Neural cell (in vitro differentiated cells): ENCODE measurements at regions not wholly inside any gene's neighbourhood (a gene's known extent, or its start where the extent isn't known, plus 50 kb on each side); places are given as distances from the start of the nearest gene placed in this dataset.

Source experiments
- H2AFZ ChIP-seq: fragments of 200-600, 300-800 bp; sonication (generic), shearing (Covaris generic); 2 replicates; pipeline ENCODE4 v1.6.0; 2014; ENCODE audit warnings: low read depth, mild to moderate bottlenecking, antibody characterized with exemption, low read length, moderate library complexity
- H3F3A ChIP-seq: fragments of 200-600 bp; shearing (Covaris generic); 2 replicates; pipeline ENCODE4 v1.6.1; 2016; ENCODE audit warnings: mild to moderate bottlenecking, moderate library complexity, mixed read lengths, antibody characterized with exemption, low read length; ENCODE audit not compliant: insufficient read depth, poor library complexity, severe bottlenecking
- H3K27ac ChIP-seq: fragments of 200-600, 300-800 bp; sonication (generic), shearing (Covaris generic); 2 replicates; pipeline ENCODE4 v1.5.1; 2014; ENCODE audit warnings: mild to moderate bottlenecking, low read length, moderate library complexity
- H3K27me3 ChIP-seq: fragments of 300-800, 200-600 bp; sonication (generic), shearing (Covaris generic); 2 replicates; pipeline ENCODE4 v1.6.0; 2014; ENCODE audit warnings: mild to moderate bottlenecking, low read depth, low read length, moderate library complexity; ENCODE audit not compliant: insufficient read depth
- H3K36me3 ChIP-seq: fragments of 300-800, 200-600 bp; sonication (generic), shearing (Covaris generic); 2 replicates; pipeline ENCODE4 v1.5.1; 2014; ENCODE audit warnings: mild to moderate bottlenecking, antibody characterized with exemption, low read length, moderate library complexity; ENCODE audit not compliant: insufficient read depth
- H3K4me2 ChIP-seq: fragments of 300-800, 200-600 bp; sonication (generic), shearing (Covaris generic); 2 replicates; pipeline ENCODE4 v1.6.0; 2014; ENCODE audit warnings: mild to moderate bottlenecking, low read length
- H3K4me3 ChIP-seq: fragments of 300-800, 200-600 bp; sonication (generic), shearing (Covaris generic); 2 replicates; pipeline ENCODE4 v1.5.1; 2014; ENCODE audit warnings: mild to moderate bottlenecking, low read length, moderate library complexity
- H3K79me2 ChIP-seq: fragments of 200-600 bp; shearing (Covaris generic); replicated peaks from 2 replicates; pipeline ENCODE4 v1.6.0; 2014; ENCODE audit warnings: mild to moderate bottlenecking, low read length, moderate library complexity; ENCODE audit not compliant: insufficient read depth
- H3K9ac ChIP-seq: fragments of 300-800, 200-600 bp; sonication (generic), shearing (Covaris generic); 2 replicates; pipeline ENCODE4 v1.6.1; 2016; ENCODE audit warnings: mild to moderate bottlenecking, low read length, mixed read lengths
- H3K9me2 ChIP-seq: fragments of 200-600 bp; shearing (Covaris generic); 2 replicates; pipeline ENCODE4 v1.6.1; 2016; ENCODE audit warnings: mild to moderate bottlenecking, low read length, mixed read lengths; ENCODE audit not compliant: insufficient read depth
- H3K9me3 ChIP-seq: fragments of 200-600, 300-800 bp; sonication (generic), shearing (Covaris generic); 2 replicates; pipeline ENCODE4 v1.6.1; 2016; ENCODE audit warnings: mild to moderate bottlenecking, mixed run types, low read length, moderate library complexity, mixed read lengths
- H4K20me1 ChIP-seq: fragments of 200-600 bp; shearing (Covaris generic); 2 replicates; pipeline ENCODE4 v1.6.1; 2016; ENCODE audit warnings: mild to moderate bottlenecking, mixed run types; ENCODE audit not compliant: insufficient read depth
- EP300 ChIP-seq: fragments of 450-650 bp; conservative IDR thresholded peaks from 2 replicates; pipeline ENCODE4 v1.6.1; 2014; ENCODE audit warnings: antibody characterized with exemption, mild to moderate bottlenecking, moderate library complexity; ENCODE audit not compliant: poor library complexity, severe bottlenecking
- EZH2 ChIP-seq: fragments of 200-600, 300-800 bp; shearing (Covaris generic), sonication (generic); IDR thresholded peaks from 2 replicates; pipeline ENCODE4 v1.6.1; 2014; ENCODE audit warnings: antibody characterized with exemption, low read length, borderline replicate concordance, mild to moderate bottlenecking; ENCODE audit not compliant: insufficient read depth, poor library complexity, severe bottlenecking
- MXI1 ChIP-seq: fragments of 450-650 bp; conservative IDR thresholded peaks from 2 replicates; pipeline ENCODE4 v1.6.1; 2014; ENCODE audit warnings: antibody characterized with exemption, mild to moderate bottlenecking; ENCODE audit not compliant: poor library complexity, severe bottlenecking
- POLR2AphosphoS5 ChIP-seq: IDR thresholded peaks from 2 replicates; pipeline ENCODE4 v1.6.1; 2012
- RAD21 ChIP-seq: fragments of 450-650 bp; conservative IDR thresholded peaks from 2 replicates; pipeline ENCODE4 v1.6.1; 2014; ENCODE audit warnings: antibody characterized with exemption, mild to moderate bottlenecking, moderate library complexity
- SMC3 ChIP-seq: fragments of 450-650 bp; conservative IDR thresholded peaks from 2 replicates; pipeline ENCODE4 v1.6.1; 2014; ENCODE audit warnings: antibody characterized with exemption, mild to moderate bottlenecking, moderate library complexity; ENCODE audit not compliant: poor library complexity
- TAF1 ChIP-seq: IDR thresholded peaks from 2 replicates; pipeline ENCODE4 v1.6.1; 2012; ENCODE audit warnings: low read depth
- TF ChIP-seq, protein P1 (sequence below): fragments of 450-650 bp; IDR thresholded peaks from 2 replicates; pipeline ENCODE4 v1.5.1; 2014; ENCODE audit warnings: antibody characterized with exemption, mild to moderate bottlenecking, moderate library complexity; ENCODE audit not compliant: poor library complexity, severe bottlenecking
- TF ChIP-seq, protein P2 (sequence below): IDR thresholded peaks from 2 replicates; pipeline ENCODE4 v1.6.1; 2012; ENCODE audit warnings: borderline replicate concordance

DNA sequence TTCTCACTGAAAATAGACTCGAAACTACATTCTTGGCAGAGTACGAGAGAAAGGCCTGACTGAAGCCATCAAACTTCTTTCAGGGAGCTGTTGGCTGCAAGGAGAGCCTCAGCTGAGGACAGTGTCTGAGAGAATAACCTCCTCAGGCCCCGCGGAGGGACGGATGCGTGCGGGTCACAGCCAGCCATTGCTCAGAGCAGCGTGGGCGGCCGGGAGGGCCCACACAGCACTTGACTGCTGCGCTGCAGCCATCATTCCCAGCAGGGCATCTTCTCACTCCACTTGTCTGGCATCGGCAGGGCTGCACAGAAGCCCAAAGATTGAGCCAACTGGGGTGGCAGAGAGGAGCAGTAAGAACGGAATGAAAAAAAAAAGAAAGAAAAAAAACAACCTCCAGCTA, 113.5 kb downstream of the XCL2 start:
- Histone ChIP-seq H3K27me3 (no peaks in the 10 kb centered on the region), H3K9me2 (no peaks in the 10 kb centered on the region), H3K79me2 (no peaks in the 10 kb centered on the region), H3F3A (no peaks in the 10 kb centered on the region), H2AFZ (no peak overlapping the region), H3K9ac (no peak overlapping the region), H3K36me3 (no peaks in the 10 kb centered on the region), H3K4me3 (no peak overlapping the region), H3K9me3 (no peaks in the 10 kb centered on the region), H4K20me1 (no peaks in the 10 kb centered on the region), H3K4me2 (no peak overlapping the region), H3K27ac (no peak overlapping the region)
- no peak for TF ChIP-seq EZH2
- no peak for TF ChIP-seq POLR2AphosphoS5
- TF ChIP-seq, protein P1, sequence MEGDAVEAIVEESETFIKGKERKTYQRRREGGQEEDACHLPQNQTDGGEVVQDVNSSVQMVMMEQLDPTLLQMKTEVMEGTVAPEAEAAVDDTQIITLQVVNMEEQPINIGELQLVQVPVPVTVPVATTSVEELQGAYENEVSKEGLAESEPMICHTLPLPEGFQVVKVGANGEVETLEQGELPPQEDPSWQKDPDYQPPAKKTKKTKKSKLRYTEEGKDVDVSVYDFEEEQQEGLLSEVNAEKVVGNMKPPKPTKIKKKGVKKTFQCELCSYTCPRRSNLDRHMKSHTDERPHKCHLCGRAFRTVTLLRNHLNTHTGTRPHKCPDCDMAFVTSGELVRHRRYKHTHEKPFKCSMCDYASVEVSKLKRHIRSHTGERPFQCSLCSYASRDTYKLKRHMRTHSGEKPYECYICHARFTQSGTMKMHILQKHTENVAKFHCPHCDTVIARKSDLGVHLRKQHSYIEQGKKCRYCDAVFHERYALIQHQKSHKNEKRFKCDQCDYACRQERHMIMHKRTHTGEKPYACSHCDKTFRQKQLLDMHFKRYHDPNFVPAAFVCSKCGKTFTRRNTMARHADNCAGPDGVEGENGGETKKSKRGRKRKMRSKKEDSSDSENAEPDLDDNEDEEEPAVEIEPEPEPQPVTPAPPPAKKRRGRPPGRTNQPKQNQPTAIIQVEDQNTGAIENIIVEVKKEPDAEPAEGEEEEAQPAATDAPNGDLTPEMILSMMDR, result no peak
- no peak for TF ChIP-seq EP300
- TF ChIP-seq RAD21, result no peak
- TF ChIP-seq TAF1, result no peak
- TF ChIP-seq MXI1, result no peak
- TF ChIP-seq, protein P2, sequence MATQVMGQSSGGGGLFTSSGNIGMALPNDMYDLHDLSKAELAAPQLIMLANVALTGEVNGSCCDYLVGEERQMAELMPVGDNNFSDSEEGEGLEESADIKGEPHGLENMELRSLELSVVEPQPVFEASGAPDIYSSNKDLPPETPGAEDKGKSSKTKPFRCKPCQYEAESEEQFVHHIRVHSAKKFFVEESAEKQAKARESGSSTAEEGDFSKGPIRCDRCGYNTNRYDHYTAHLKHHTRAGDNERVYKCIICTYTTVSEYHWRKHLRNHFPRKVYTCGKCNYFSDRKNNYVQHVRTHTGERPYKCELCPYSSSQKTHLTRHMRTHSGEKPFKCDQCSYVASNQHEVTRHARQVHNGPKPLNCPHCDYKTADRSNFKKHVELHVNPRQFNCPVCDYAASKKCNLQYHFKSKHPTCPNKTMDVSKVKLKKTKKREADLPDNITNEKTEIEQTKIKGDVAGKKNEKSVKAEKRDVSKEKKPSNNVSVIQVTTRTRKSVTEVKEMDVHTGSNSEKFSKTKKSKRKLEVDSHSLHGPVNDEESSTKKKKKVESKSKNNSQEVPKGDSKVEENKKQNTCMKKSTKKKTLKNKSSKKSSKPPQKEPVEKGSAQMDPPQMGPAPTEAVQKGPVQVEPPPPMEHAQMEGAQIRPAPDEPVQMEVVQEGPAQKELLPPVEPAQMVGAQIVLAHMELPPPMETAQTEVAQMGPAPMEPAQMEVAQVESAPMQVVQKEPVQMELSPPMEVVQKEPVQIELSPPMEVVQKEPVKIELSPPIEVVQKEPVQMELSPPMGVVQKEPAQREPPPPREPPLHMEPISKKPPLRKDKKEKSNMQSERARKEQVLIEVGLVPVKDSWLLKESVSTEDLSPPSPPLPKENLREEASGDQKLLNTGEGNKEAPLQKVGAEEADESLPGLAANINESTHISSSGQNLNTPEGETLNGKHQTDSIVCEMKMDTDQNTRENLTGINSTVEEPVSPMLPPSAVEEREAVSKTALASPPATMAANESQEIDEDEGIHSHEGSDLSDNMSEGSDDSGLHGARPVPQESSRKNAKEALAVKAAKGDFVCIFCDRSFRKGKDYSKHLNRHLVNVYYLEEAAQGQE, result no peak
- no peak for TF ChIP-seq SMC3

DNA sequence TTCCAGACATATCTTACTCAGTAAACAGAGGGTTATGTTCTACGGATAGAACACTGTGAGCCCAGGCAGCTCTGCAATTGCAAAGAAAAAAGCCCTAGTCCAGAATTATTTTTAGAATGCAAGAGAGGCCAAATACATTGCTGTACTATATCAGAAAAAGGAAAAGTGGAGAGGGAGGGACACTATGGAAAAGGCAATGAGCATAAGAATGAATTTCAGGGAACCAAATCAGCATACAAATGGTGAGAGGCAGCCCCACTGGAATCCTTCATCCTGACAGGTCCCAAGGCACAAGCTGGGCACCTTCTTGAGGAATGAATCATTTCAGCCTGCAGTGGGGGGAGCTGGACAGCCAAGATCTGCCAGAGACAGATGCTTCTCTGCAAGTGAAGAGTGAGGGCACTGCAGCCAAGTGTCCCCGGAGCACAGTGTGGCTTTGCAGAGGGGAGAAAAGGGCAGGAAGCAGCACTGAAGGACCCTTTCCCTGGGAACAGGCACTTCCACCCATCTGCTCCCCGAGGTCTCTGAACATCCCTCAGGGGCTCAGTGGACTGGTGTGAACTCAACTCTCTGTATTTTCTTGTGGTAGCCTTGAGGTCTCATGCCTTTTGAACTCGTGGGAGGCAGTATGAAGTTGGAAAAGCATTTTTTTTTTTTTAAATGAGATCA, 115.6 kb downstream of the XCL2 start:
- H3K27ac ChIP-seq, result no peak overlapping the region
- H3K9me3 ChIP-seq, result no peaks in the 10 kb centered on the region

More for the DNA sequence above, 115.6 kb downstream of the XCL2 start:
- Histone ChIP-seq H3K79me2 (no peaks in the 10 kb centered on the region), H3K36me3 (no peaks in the 10 kb centered on the region), H4K20me1 (no peaks in the 10 kb centered on the region), H3K27me3 (no peaks in the 10 kb centered on the region), H3F3A (peaks cover 2% of the 10 kb centered on the region), H3K9ac (no peak overlapping the region), H3K4me3 (no peak overlapping the region), H2AFZ (no peak overlapping the region), H3K9me2 (no peaks in the 10 kb centered on the region), H3K4me2 (no peak overlapping the region)
- TF ChIP-seq EZH2 (no peak), RAD21 (no peak)
